ENCODE measurements at regions not wholly inside any gene's neighbourhood (a gene's known extent, or its start where the extent isn't known, plus 50 kb on each side); places are given as distances from the start of the nearest gene placed in this dataset.

DNA sequence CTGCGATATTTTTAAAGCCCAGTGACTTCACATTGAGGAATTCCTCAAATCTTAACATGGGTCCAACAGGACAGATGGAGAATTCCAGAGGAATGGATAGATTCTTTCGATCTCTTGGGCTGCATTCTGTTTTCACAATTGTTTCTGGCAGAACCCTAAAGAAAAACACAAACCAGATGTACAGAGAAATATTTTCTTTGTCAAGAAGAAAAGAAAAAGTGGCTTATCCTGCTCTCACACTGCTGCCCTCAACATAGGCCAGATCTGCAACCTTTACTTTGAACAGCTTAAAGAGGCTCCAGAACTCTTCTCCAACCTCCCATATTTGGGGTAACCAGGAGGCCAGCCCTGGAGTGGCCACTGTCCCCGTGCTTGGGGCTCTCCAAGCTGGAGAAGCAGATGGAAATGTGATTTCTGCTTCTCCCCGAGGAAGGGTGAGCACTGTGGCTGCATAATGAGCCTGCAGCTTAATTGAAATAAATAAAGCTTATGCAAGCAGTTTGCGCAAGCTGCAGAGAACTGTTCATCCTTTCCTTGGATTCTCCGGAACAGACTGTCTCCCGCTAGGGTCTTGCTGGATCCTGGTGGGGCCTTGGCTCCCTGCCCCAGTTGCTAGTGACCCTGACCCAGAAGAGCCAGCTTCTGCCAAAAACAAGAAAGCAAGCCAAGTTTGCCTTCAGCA is 453.2 kb upstream of the PROK2 start:
- H3K9me3 ChIP-seq (ENCODE audit: insufficient read depth in 2 of 2, low read depth in 1 of 2, low read length in 1 of 2): no peaks in the 10 kb centered on the region
- no peak overlapping the region for H3K4me3 ChIP-seq (ENCODE audit: extremely low read depth in 1 of 4, insufficient read depth in 2 of 4, low read depth in 3 of 4, low read length in 4 of 4)
- no peak overlapping the region for H3K27ac ChIP-seq (ENCODE audit: low read depth, low read length)
- no peak overlapping the region for H4K8ac ChIP-seq (ENCODE audit: extremely low read depth, insufficient read depth, low read length)
- no peak overlapping the region for H3K18ac ChIP-seq (ENCODE audit: extremely low read depth, low read length)
- no peak overlapping the region for H4K5ac ChIP-seq (ENCODE audit: insufficient read length, low read depth, low read length)
- no peak overlapping the region for H3K14ac ChIP-seq (ENCODE audit: insufficient read length)
- H2BK20ac ChIP-seq (ENCODE audit: low read length): no peak overlapping the region
- H3K4ac ChIP-seq (replicated peaks; ENCODE audit: insufficient read length, low read depth, low read length): no peak overlapping the region
- H3K4me1 ChIP-seq (replicated peaks in 1 of 4; ENCODE audit: control insufficient read depth in 3 of 4, insufficient read depth in 4 of 4, low read length in 3 of 4): no peaks in the 10 kb centered on the region
- no peak overlapping the region for H3K9ac ChIP-seq (replicated peaks in 1 of 4; ENCODE audit: extremely low read depth in 1 of 4, low read depth in 3 of 4, low read length in 3 of 4)
- peaks cover 3% of the 10 kb centered on the region; the same call in 1 of the 2 replicates for H3K23me2 ChIP-seq (ENCODE audit: low read depth, low read length)
- no peaks in the 10 kb centered on the region for H4K20me1 ChIP-seq (replicated peaks in 1 of 2; ENCODE audit: control insufficient read depth in 1 of 2, insufficient read depth in 2 of 2, low read length in 2 of 2)
- no peak overlapping the region for H4K91ac ChIP-seq (replicated peaks; ENCODE audit: insufficient read length, low read length)
- H3K56ac ChIP-seq (replicated peaks; ENCODE audit: insufficient read length, low read depth, low read length): no peak overlapping the region
- H3K79me2 ChIP-seq (ENCODE audit: control insufficient read depth in 1 of 2, insufficient read depth in 2 of 2, low read length in 2 of 2): no peaks in the 10 kb centered on the region
- no peak overlapping the region for H2BK12ac ChIP-seq (ENCODE audit: low read depth, low read length)
- FAIRE-seq (no peak), DNase-seq (ENCODE audit: low read depth in 1 of 2, low spot score in 2 of 2) (no peak)
- H3K36me3 ChIP-seq (ENCODE audit: control insufficient read depth in 2 of 4, insufficient read depth in 4 of 4, low read length in 3 of 4): no peaks in the 10 kb centered on the region
- H2AK5ac ChIP-seq (ENCODE audit: low read depth, low read length): no peak overlapping the region
- H2BK120ac ChIP-seq (replicated peaks; ENCODE audit: low read depth, low read length): no peak overlapping the region
- H3K27me3 ChIP-seq (replicated peaks in 1 of 4; ENCODE audit: control insufficient read depth in 3 of 4, extremely low read depth in 1 of 4, insufficient read depth in 3 of 4, low read length in 3 of 4): no peaks in the 10 kb centered on the region
- 98% methylated on average over 7 of the region's 7 CpGs; no CpG with 5 or more reads in 1 of the 2 experiments for WGBS, 2 experiments (ENCODE audit: extremely low coverage in 1 of 2, insufficient coverage in 1 of 2, insufficient read length in 1 of 2, insufficient replicate concordance in 2 of 2, low coverage in 1 of 2, low lambda C conversion rate in 2 of 2, missing lambda C conversion rate in 1 of 2)
- no peak overlapping the region for H2BK5ac ChIP-seq (ENCODE audit: low read depth, low read length)
- ChIA-PET CTCF (ENCODE audit: partially characterized antibody) (interaction anchor here (0.8 to 1.3 kb wide), 3 partner anchors 10 to 128 kb away, joined by 3 to 5 read pairs (median 3); no protein-coding TSS in a partner anchor), POLR2A (ENCODE audit: partially characterized antibody) (no interaction called here)
- no peak overlapping the region for H2AFZ ChIP-seq (ENCODE audit: low read length)
- H3K4me2 ChIP-seq (ENCODE audit: insufficient read depth in 1 of 2, low read depth in 2 of 2, low read length in 2 of 2): no peak overlapping the region
- H3K23ac ChIP-seq (ENCODE audit: insufficient read length): no peak overlapping the region
- H3K79me1 ChIP-seq (ENCODE audit: low read depth, low read length): no peaks in the 10 kb centered on the region
- no peak overlapping the region for H2BK15ac ChIP-seq (ENCODE audit: low read length)

All from H1 (cell line).